ENCODE measurements at regions not wholly inside any gene's neighbourhood (a gene's known extent, or its start where the extent isn't known, plus 50 kb on each side); places are given as distances from the start of the nearest gene placed in this dataset.

GRCh38 chr22:48556222-48556621, 1271.5 kb downstream of the BRD1 start:
- DNase-seq = no peak

GRCh38 chr22:48555606-48556005, 1272.1 kb downstream of the BRD1 start:
- DNase-seq = no peak

GRCh38 chr22:48554893-48555572, 1272.6 kb downstream of the BRD1 start:
- no peak for DNase-seq

- no peak for DNase-seq
Measured at GRCh38 chr22:48553694-48554308, 1273.9 kb downstream of the BRD1 start.

GRCh38 chr22:48553119-48553518, 1274.6 kb downstream of the BRD1 start:
- no peak for DNase-seq

GRCh38 chr22:48551716-48552268, 1275.9 kb downstream of the BRD1 start:
- no peak for DNase-seq

- DNase-seq = no peak
Measured at GRCh38 chr22:48551061-48551460, 1276.6 kb downstream of the BRD1 start.

- DNase-seq = no peak
Measured at GRCh38 chr22:48548391-48548790, 1279.3 kb downstream of the BRD1 start.

- DNase-seq = no peak
Measured at GRCh38 chr22:48547971-48548370, 1279.7 kb downstream of the BRD1 start.

GRCh38 chr22:48546653-48547424, 1280.8 kb downstream of the BRD1 start:
- no peak for DNase-seq

- DNase-seq = no peak
Measured at GRCh38 chr22:48545987-48546386, 1281.7 kb downstream of the BRD1 start.

GRCh38 chr22:48541401-48542098, 1286.1 kb downstream of the BRD1 start:
- no peak for DNase-seq

- no peak for DNase-seq
Measured at GRCh38 chr22:48539261-48539660, 1288.4 kb downstream of the BRD1 start.

- DNase-seq = no peak
Measured at GRCh38 chr22:48538291-48538820, 1289.3 kb downstream of the BRD1 start.

GRCh38 chr22:48537343-48537680, 1290.4 kb downstream of the BRD1 start:
- no peak for DNase-seq

GRCh38 chr22:48536541-48537342, 1290.9 kb downstream of the BRD1 start:
- no peak for DNase-seq

- DNase-seq = no peak
Measured at GRCh38 chr22:48535868-48536540, 1291.7 kb downstream of the BRD1 start.

GRCh38 chr22:48534395-48534958, 1293.2 kb downstream of the BRD1 start:
- DNase-seq = no peak

- DNase-seq = no peak
Measured at GRCh38 chr22:48532986-48533385, 1294.7 kb downstream of the BRD1 start.

GRCh38 chr22:48531761-48532435, 1295.8 kb downstream of the BRD1 start:
- no peak for DNase-seq

GRCh38 chr22:48531108-48531507, 1296.6 kb downstream of the BRD1 start:
- no peak for DNase-seq

All from hematopoietic multipotent progenitor cell treated with erythropoietin and hydrocortisone succinate and interleukin-3 and kit ligand, for 6 days (in vitro differentiated cells).